ENCODE measurements at regions not wholly inside any gene's neighbourhood (a gene's known extent, or its start where the extent isn't known, plus 50 kb on each side); places are given as distances from the start of the nearest gene placed in this dataset.

- TF ChIP-seq CHD7 (IDR thresholded peaks at IDR 0.05; ENCODE audit: insufficient replicate concordance, low read length) (no peak), GTF2F1 (IDR thresholded peaks at IDR 0.05; ENCODE audit: borderline replicate concordance, low read depth, low read length) (no peak)
Measured at GRCh38 chr4:170423137-170423536, 333.4 kb upstream of the AADAT start (continued).
